HCT116 (cell line): ENCODE measurements at regions not wholly inside any gene's neighbourhood (a gene's known extent, or its start where the extent isn't known, plus 50 kb on each side); places are given as distances from the start of the nearest gene placed in this dataset.

Source experiments
- ATAC-seq: fragments of 200-7000 bp; cut with Tn5 transposase; 2 replicates; pipeline ENCODE4 v1.9.1; 2020; ENCODE audit warnings: mild to moderate bottlenecking, moderate library complexity
- BruUV-seq: library from RNA; stranded (reverse); fragments of 400-500 nt; replicated peaks from 2 replicates; lab custom pipeline; 2021; lab: Mats Ljungman, UMichigan
- CTCF ChIA-PET: fragments of 300-600 bp; sonication (Branson Sonifier 250); formaldehyde crosslinking; loops from one replicate; lab custom pipeline; 2021; ENCODE audit warnings: antibody characterized with exemption; lab: Charles Lee
- POLR2A ChIA-PET: fragments of 300-600, 350-600 bp; sonication (Branson Sonifier 250); formaldehyde crosslinking; loops from one replicate; lab custom pipeline; 2021; ENCODE audit warnings: antibody characterized with exemption; lab: Charles Lee
- RAD21 ChIA-PET, 2 experiments: fragments of 300-600 bp; sonication (Branson Sonifier 250); formaldehyde crosslinking; loops; one replicate each; lab custom pipeline; 2023; ENCODE audit warnings: low total read pairs in 2 of 2; ENCODE audit not compliant: uncharacterized antibody in 2 of 2, unreplicated experiment in 2 of 2, low non-redundant PET in 1 of 2; lab: Charles Lee
- DNase-seq: peaks from one replicate; pipeline ENCODE4 v3.0.0-alpha.2; 2010; ENCODE audit warnings: low read depth, low spot score
- H2AFZ ChIP-seq: fragments of 200-600 bp; shearing (Covaris generic), sonication (generic); 2 replicates; pipeline ENCODE4 v1.6.1; 2017; ENCODE audit warnings: low read depth, mixed run types, mixed read lengths, antibody characterized with exemption, low read length; ENCODE audit not compliant: poor library complexity, severe bottlenecking
- H3K27ac ChIP-seq: 2 replicates; pipeline ENCODE4 v1.5.1; 2012; ENCODE audit warnings: low read depth, low read length
- H3K27me3 ChIP-seq: fragments of 200-600 bp; sonication (generic); 2 replicates; pipeline ENCODE4 v1.6.1; 2016; ENCODE audit warnings: mixed run types, low read length, mixed read lengths; ENCODE audit not compliant: insufficient read depth
- H3K36me3 ChIP-seq, 2 experiments: fragments of 200-500 bp in 1 of 2; fragments of 200-600 bp in 1 of 2; sonication (Bioruptor generic) in 1 of 2; sonication (generic) in 1 of 2; 2 replicates each; pipeline versions ENCODE4 v1.5.1 to v1.6.1; 2014 to 2016; ENCODE audit warnings: low read length in 2 of 2, inconsistent platforms in 1 of 2, mixed read lengths in 1 of 2, mixed run types in 1 of 2; ENCODE audit not compliant: insufficient read depth in 2 of 2, control insufficient read depth in 1 of 2
- H3K4me1 ChIP-seq, 2 experiments: fragments of 200-600 bp in 1 of 2; sonication (generic) in 1 of 2; 2 replicates each; pipeline versions ENCODE4 v1.5.1 to v1.6.1; 2012 to 2017; ENCODE audit warnings: low read length in 2 of 2, inconsistent platforms in 1 of 2, mild to moderate bottlenecking in 1 of 2, mixed read lengths in 1 of 2, mixed run types in 1 of 2, moderate library complexity in 1 of 2; ENCODE audit not compliant: insufficient read depth in 2 of 2, control insufficient read depth in 1 of 2
- H3K4me2 ChIP-seq: fragments of 200-600 bp; sonication (generic); 2 replicates; pipeline ENCODE4 v1.6.1; 2017; ENCODE audit warnings: mixed run types, low read length, mixed read lengths
- H3K4me3 ChIP-seq, 2 experiments: fragments of 200-600 bp in 1 of 2; sonication (generic) in 1 of 2; replicated peaks in 1 of 2; 2 replicates each; pipeline ENCODE4 v1.5.1; 2011 to 2016; ENCODE audit warnings: low read length in 2 of 2, control low read depth in 1 of 2, low read depth in 1 of 2, mild to moderate bottlenecking in 1 of 2, mixed read lengths in 1 of 2, mixed run types in 1 of 2
- H3K79me2 ChIP-seq: fragments of 200-600 bp; sonication (generic); 2 replicates; pipeline ENCODE4 v1.6.1; 2017; ENCODE audit warnings: mild to moderate bottlenecking, mixed run types, low read length, moderate library complexity, mixed read lengths; ENCODE audit not compliant: insufficient read depth
- H3K9ac ChIP-seq: fragments of 200-600 bp; sonication (generic); 2 replicates; pipeline ENCODE4 v1.6.1; 2016; ENCODE audit warnings: low read length, mixed read lengths
- H3K9me2 ChIP-seq: fragments of 200-600 bp; sonication (generic), shearing (Covaris generic); 2 replicates; pipeline ENCODE4 v1.6.1; 2017; ENCODE audit warnings: mixed run types, mild to moderate bottlenecking, moderate library complexity; ENCODE audit not compliant: insufficient read depth
- H3K9me3 ChIP-seq, 2 experiments: fragments of 200-500 bp in 1 of 2; fragments of 200-600 bp in 1 of 2; sonication (Bioruptor generic) in 1 of 2; sonication (generic) in 1 of 2; 2 replicates each; pipeline ENCODE4 v1.6.1; 2014 to 2017; ENCODE audit warnings: low read length in 2 of 2, mixed read lengths in 2 of 2, inconsistent platforms in 1 of 2, low read depth in 1 of 2, mild to moderate bottlenecking in 1 of 2, mixed run types in 1 of 2, moderate library complexity in 1 of 2; ENCODE audit not compliant: control insufficient read depth in 1 of 2, insufficient read depth in 1 of 2
- H4K20me1 ChIP-seq: fragments of 200-600 bp; sonication (generic), shearing (Covaris generic); 2 replicates; pipeline ENCODE4 v1.6.1; 2017; ENCODE audit warnings: mixed run types, mild to moderate bottlenecking, moderate library complexity; ENCODE audit not compliant: insufficient read depth
- CEBPB ChIP-seq: IDR thresholded peaks from 2 replicates; pipeline ENCODE4 v1.6.1; 2012; ENCODE audit warnings: low read depth
- EGR1 ChIP-seq: IDR thresholded peaks from 2 replicates; pipeline ENCODE4 v1.6.1; 2012; ENCODE audit warnings: low read depth
- EZH2phosphoT487 ChIP-seq: fragments of 200-600 bp; IDR thresholded peaks from 2 replicates; pipeline ENCODE4 v1.6.1; 2018; ENCODE audit warnings: antibody characterized with exemption, borderline replicate concordance
- REST ChIP-seq: IDR thresholded peaks from 2 replicates; pipeline ENCODE4 v1.6.1; 2012; ENCODE audit warnings: low read depth
- SP1 ChIP-seq: IDR thresholded peaks from 2 replicates; pipeline ENCODE4 v1.6.1; 2012; ENCODE audit warnings: low read depth
- SRF ChIP-seq: IDR thresholded peaks from 2 replicates; pipeline ENCODE4 v1.6.1; 2012; ENCODE audit warnings: low read depth
- ZBTB33 ChIP-seq: IDR thresholded peaks from 2 replicates; pipeline ENCODE4 v1.6.1; 2011; ENCODE audit warnings: mild to moderate bottlenecking, low read length, moderate library complexity; ENCODE audit not compliant: insufficient replicate concordance; ENCODE audit errors: extremely low read depth
- ZNF274 ChIP-seq: fragments of 200-500 bp; sonication (Bioruptor generic); IDR thresholded peaks from 2 replicates; pipeline ENCODE4 v1.6.1; 2014; ENCODE audit warnings: mild to moderate bottlenecking, low read depth, low read length, inconsistent platforms
- intact Hi-C: fragments of 100-400 bp; cut with micrococcal nuclease; formaldehyde crosslinking; loops from 2 replicates; pipeline ENCODE4 v1.10.0; 2022
- TF ChIP-seq, protein P1 (sequence below): IDR thresholded peaks from 2 replicates; pipeline ENCODE4 v1.6.1; 2012

- DNase-seq = no peak
- H3K9ac ChIP-seq = no peak overlapping the region
- ChIA-PET CTCF (interaction anchor here (1.0 kb wide), 1 partner anchor 61 kb away, joined by 3 read pairs; no protein-coding TSS in a partner anchor), RAD21 (no interaction called here), POLR2A (no interaction called here)
- intact Hi-C loops = no loop called here
- H4K20me1 ChIP-seq = no peaks in the 10 kb centered on the region
- H3K36me3 ChIP-seq = no peaks in the 10 kb centered on the region
- no peak overlapping the region for H3K4me2 ChIP-seq
- no peaks in the 10 kb centered on the region for H3K27me3 ChIP-seq
- H3K27ac ChIP-seq = no peak overlapping the region
- no peaks in the 10 kb centered on the region for H3K4me1 ChIP-seq
- TF ChIP-seq REST = no peak
- TF ChIP-seq, protein P1, sequence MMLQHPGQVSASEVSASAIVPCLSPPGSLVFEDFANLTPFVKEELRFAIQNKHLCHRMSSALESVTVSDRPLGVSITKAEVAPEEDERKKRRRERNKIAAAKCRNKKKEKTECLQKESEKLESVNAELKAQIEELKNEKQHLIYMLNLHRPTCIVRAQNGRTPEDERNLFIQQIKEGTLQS = no peak
- TF ChIP-seq EZH2phosphoT487 = no peak
- TF ChIP-seq EGR1 = no peak
- no peak for TF ChIP-seq ZNF274
- TF ChIP-seq CEBPB = no peak
- TF ChIP-seq SRF = no peak
- TF ChIP-seq ZBTB33 = no peak
- no peak for TF ChIP-seq SP1
- no peaks in the 10 kb centered on the region for H3K9me3 ChIP-seq
- no peak overlapping the region for H2AFZ ChIP-seq
- BruUV-seq = no TSS peak
- ATAC-seq = no peak
- no peak overlapping the region for H3K4me3 ChIP-seq
- H3K79me2 ChIP-seq = no peaks in the 10 kb centered on the region
- no peaks in the 10 kb centered on the region; the same call in 1 of the 2 replicates for H3K9me2 ChIP-seq
Observed at GRCh38 chr5:40046792-40047191, 622.0 kb upstream of the DAB2 start.
